Esophagus squamous epithelium (tissue), 5 donors: ENCODE measurements at regions not wholly inside any gene's neighbourhood (a gene's known extent, or its start where the extent isn't known, plus 50 kb on each side); places are given as distances from the start of the nearest gene placed in this dataset.

ENCODE experiments used
- DNase-seq: peaks from one replicate; lab custom pipeline; 2025; lab: John Stamatoyannopoulos, UW
- H3K27ac ChIP-seq, 4 donors: fragments of 200-600 bp; sonication (generic); one replicate each; pipeline ENCODE4 v1.5.1; 2016 to 2019; ENCODE audit warnings: mild to moderate bottlenecking in 1 of 4
- H3K27me3 ChIP-seq, 4 donors: fragments of 200-600 bp; sonication (generic); 1 replicate in 3 of 4; 2 replicates in 1 of 4; pipeline versions ENCODE4 v1.5.1 to v1.6.0; 2017 to 2021; ENCODE audit warnings: antibody characterized with exemption in 1 of 4
- H3K36me3 ChIP-seq, 3 donors: fragments of 200-600 bp; sonication (generic); one replicate each; pipeline ENCODE4 v1.5.1; 2016 to 2019
- H3K4me1 ChIP-seq, 3 donors: fragments of 200-600 bp; sonication (generic); one replicate each; pipeline ENCODE4 v1.5.1; 2017 to 2019
- H3K4me3 ChIP-seq, 4 donors: fragments of 200-600 bp; sonication (generic); 1 replicate in 3 of 4; 2 replicates in 1 of 4; pipeline ENCODE4 v1.5.1; 2016 to 2019; ENCODE audit warnings: mild to moderate bottlenecking in 2 of 4, moderate library complexity in 1 of 4
- H3K9me3 ChIP-seq, 3 donors: fragments of 200-600 bp; sonication (generic); one replicate each; pipeline ENCODE4 v1.5.1; 2016 to 2019
- CTCF ChIP-seq, 6 experiments: fragments of 450-650 bp in 4 of 6; fragments of 200-600 bp in 2 of 6; sonication (generic) in 2 of 6; IDR thresholded peaks; one replicate each; pipeline ENCODE4 v1.5.1; 2016 to 2019; ENCODE audit warnings: antibody characterized with exemption in 6 of 6, mild to moderate bottlenecking in 4 of 6, moderate library complexity in 4 of 6
- POLR2A ChIP-seq, 4 donors: fragments of 450-650 bp; IDR thresholded peaks; one replicate each; pipeline ENCODE4 v1.6.1; 2017; ENCODE audit warnings: antibody characterized with exemption in 4 of 4, mild to moderate bottlenecking in 4 of 4, moderate library complexity in 3 of 4
- WGBS, 2 donors: methylation state at CpG; one replicate each; pipeline ENCODE4 v1.1.5; 2018; 5-methylcytosine and 5-hydroxymethylcytosine counted together
- intact Hi-C: fragments of 100-400 bp; cut with DNase I; formaldehyde crosslinking; loops from one replicate; pipeline ENCODE4 v1.15.0; 2022
- donor health status: DM: yes; HTN: yes; CAD: no.

GRCh38 chr10:131703941-131704340 lies 196.9 kb upstream of the PPP2R2D start:
- 78 to 85% methylated on average over 8 of the region's 8 CpGs for WGBS, 2 donors
- TF ChIP-seq CTCF (IDR thresholded peaks at IDR 0.05), result no peak
- no peak for TF ChIP-seq POLR2A (IDR thresholded peaks at IDR 0.05)
- peaks cover 0 to 16% (median 0%) of the 10 kb centered on the region in 3 donors for H3K9me3 ChIP-seq
- H3K27me3 ChIP-seq, result peaks cover 0 to 37% (median 0%) of the 10 kb centered on the region in 4 donors
- no peak overlapping the region for H3K27ac ChIP-seq
- no peak for DNase-seq
- peaks cover 0 to 10% (median 0%) of the 10 kb centered on the region in 3 donors for H3K4me1 ChIP-seq
- H3K4me3 ChIP-seq, result no peak overlapping the region
- H3K36me3 ChIP-seq, result no peaks in the 10 kb centered on the region
- intact Hi-C loops, result no loop called here

- Histone ChIP-seq H3K4me3 (no peak overlapping the region), H3K36me3 (no peaks in the 10 kb centered on the region), H3K27me3 (peaks cover 0 to 18% (median 0%) of the 10 kb centered on the region in 4 donors), H3K27ac (no peak overlapping the region), H3K4me1 (peaks cover 0 to 10% (median 0%) of the 10 kb centered on the region in 3 donors), H3K9me3 (peaks cover 0 to 16% (median 0%) of the 10 kb centered on the region in 3 donors)
- no peak for DNase-seq
- intact Hi-C loops, result no loop called here
- 80 to 85% methylated on average over 6 to 7 of the region's 7 CpGs for WGBS, 2 donors
- TF ChIP-seq POLR2A (IDR thresholded peaks at IDR 0.05) (no peak), CTCF (IDR thresholded peaks at IDR 0.05) (no peak)
Observed at GRCh38 chr10:131706476-131706875, 194.3 kb upstream of the PPP2R2D start.

GRCh38 chr10:131706952-131707351 lies 193.9 kb upstream of the PPP2R2D start:
- DNase-seq, result no peak
- no peak overlapping the region for H3K27ac ChIP-seq
- intact Hi-C loops, result no loop called here
- no peaks in the 10 kb centered on the region for H3K36me3 ChIP-seq
- H3K4me3 ChIP-seq, result no peak overlapping the region
- peaks cover 0 to 16% (median 0%) of the 10 kb centered on the region in 3 donors for H3K9me3 ChIP-seq
- peaks cover 0 to 10% (median 0%) of the 10 kb centered on the region in 3 donors for H3K4me1 ChIP-seq
- H3K27me3 ChIP-seq, result peaks cover 0 to 13% (median 0%) of the 10 kb centered on the region in 4 donors
- TF ChIP-seq POLR2A (IDR thresholded peaks at IDR 0.05) (no peak), CTCF (IDR thresholded peaks at IDR 0.05) (no peak)
- 74 to 86% methylated on average over 2 to 4 of the region's 4 CpGs for WGBS, 2 donors

GRCh38 chr10:131708225-131708880 lies 192.5 kb upstream of the PPP2R2D start:
- 38 to 41% methylated on average over 12 to 17 of the region's 17 CpGs for WGBS, 2 donors
- Histone ChIP-seq H3K9me3 (peaks cover 0 to 16% (median 0%) of the 10 kb centered on the region in 3 donors), H3K4me3 (no peak overlapping the region), H3K27ac (no peak overlapping the region), H3K27me3 (peaks cover 0 to 7% (median 0%) of the 10 kb centered on the region in 4 donors), H3K36me3 (no peaks in the 10 kb centered on the region), H3K4me1 (peaks cover 0 to 10% (median 0%) of the 10 kb centered on the region in 3 donors)
- DNase-seq, result no peak
- intact Hi-C loops, result no loop called here
- TF ChIP-seq CTCF (IDR thresholded peaks at IDR 0.05) (no peak), POLR2A (IDR thresholded peaks at IDR 0.05) (no peak)

GRCh38 chr10:131710142-131710861 lies 190.5 kb upstream of the PPP2R2D start:
- Histone ChIP-seq H3K36me3 (no peaks in the 10 kb centered on the region), H3K4me3 (no peak overlapping the region), H3K27ac (no peak overlapping the region), H3K27me3 (peaks cover 0 to 7% (median 0%) of the 10 kb centered on the region in 4 donors), H3K9me3 (peaks cover 0 to 16% (median 0%) of the 10 kb centered on the region in 3 donors), H3K4me1 (peaks cover 0 to 10% (median 0%) of the 10 kb centered on the region in 3 donors)
- TF ChIP-seq POLR2A (IDR thresholded peaks at IDR 0.05) (no peak), CTCF (IDR thresholded peaks at IDR 0.05) (no peak)
- WGBS, 2 donors, result 65 to 73% methylated on average over 10 to 11 of the region's 17 CpGs
- no peak for DNase-seq
- intact Hi-C loops, result no loop called here
